ENCODE measurements at regions not wholly inside any gene's neighbourhood (a gene's known extent, or its start where the extent isn't known, plus 50 kb on each side); places are given as distances from the start of the nearest gene placed in this dataset.

DNA sequence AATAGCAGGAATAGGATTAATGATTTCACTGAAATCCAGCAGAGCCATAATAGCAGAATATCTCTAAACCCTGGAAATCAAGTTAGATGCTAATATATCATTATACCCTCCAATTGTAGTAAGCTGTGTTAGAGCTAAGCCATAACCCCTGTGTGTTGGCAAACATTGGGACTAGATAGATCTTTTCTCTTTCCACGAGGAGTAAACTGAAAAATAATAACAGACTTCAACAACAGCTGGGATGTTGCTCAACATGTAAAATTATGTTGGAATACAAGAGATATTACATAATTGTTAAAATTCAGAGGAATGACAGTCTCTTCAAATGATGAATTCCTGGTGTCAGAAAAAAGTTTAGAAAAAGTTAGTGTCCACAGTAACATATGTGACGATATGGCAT is 383.8 kb downstream of the SNAPC1 start:
- TF ChIP-seq, protein P1, sequence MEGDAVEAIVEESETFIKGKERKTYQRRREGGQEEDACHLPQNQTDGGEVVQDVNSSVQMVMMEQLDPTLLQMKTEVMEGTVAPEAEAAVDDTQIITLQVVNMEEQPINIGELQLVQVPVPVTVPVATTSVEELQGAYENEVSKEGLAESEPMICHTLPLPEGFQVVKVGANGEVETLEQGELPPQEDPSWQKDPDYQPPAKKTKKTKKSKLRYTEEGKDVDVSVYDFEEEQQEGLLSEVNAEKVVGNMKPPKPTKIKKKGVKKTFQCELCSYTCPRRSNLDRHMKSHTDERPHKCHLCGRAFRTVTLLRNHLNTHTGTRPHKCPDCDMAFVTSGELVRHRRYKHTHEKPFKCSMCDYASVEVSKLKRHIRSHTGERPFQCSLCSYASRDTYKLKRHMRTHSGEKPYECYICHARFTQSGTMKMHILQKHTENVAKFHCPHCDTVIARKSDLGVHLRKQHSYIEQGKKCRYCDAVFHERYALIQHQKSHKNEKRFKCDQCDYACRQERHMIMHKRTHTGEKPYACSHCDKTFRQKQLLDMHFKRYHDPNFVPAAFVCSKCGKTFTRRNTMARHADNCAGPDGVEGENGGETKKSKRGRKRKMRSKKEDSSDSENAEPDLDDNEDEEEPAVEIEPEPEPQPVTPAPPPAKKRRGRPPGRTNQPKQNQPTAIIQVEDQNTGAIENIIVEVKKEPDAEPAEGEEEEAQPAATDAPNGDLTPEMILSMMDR (IDR thresholded peaks at IDR 0.05) = no peak
- no peak for TF ChIP-seq POLR2A (IDR thresholded peaks at IDR 0.05)

Measured in body of pancreas (tissue), 4 donors.